H1 (cell line): ENCODE measurements at regions not wholly inside any gene's neighbourhood (a gene's known extent, or its start where the extent isn't known, plus 50 kb on each side); places are given as distances from the start of the nearest gene placed in this dataset.

Experiments
- CTCF ChIA-PET: fragments of 300-600 bp; sonication (Branson Sonifier 250); formaldehyde crosslinking; loops from one replicate; lab custom pipeline; 2021; ENCODE audit not compliant: partially characterized antibody; lab: Charles Lee
- POLR2A ChIA-PET: fragments of 300-600 bp; sonication (Branson Sonifier 250); formaldehyde crosslinking; loops from one replicate; lab custom pipeline; 2021; ENCODE audit warnings: inconsistent platforms; ENCODE audit not compliant: partially characterized antibody; lab: Charles Lee
- DNase-seq, 2 experiments: peaks; one replicate each; pipeline versions ENCODE4 v3.0.0 to v3.0.0-alpha.2; 2010 to 2022; ENCODE audit warnings: low spot score in 2 of 2, low read depth in 1 of 2, mixed read lengths in 1 of 2
- FAIRE-seq: peaks from 2 replicates; lab custom pipeline; 2011; peaks lifted over from hg19 to GRCh38; lab: Jason Lieb, UNC
- H2AFZ ChIP-seq: 2 replicates; pipeline ENCODE4 v1.8.1; 2012; ENCODE audit warnings: low read length, inconsistent platforms
- H2AK5ac ChIP-seq: 2 replicates; pipeline ENCODE4 v1.6.1; 2013; ENCODE audit warnings: low read depth, low read length
- H2BK120ac ChIP-seq: replicated peaks from 2 replicates; pipeline ENCODE3; 2013; ENCODE audit warnings: low read depth, low read length, inconsistent platforms
- H2BK12ac ChIP-seq: 2 replicates; pipeline ENCODE4 v1.6.1; 2013; ENCODE audit warnings: low read depth, low read length
- H2BK15ac ChIP-seq: 2 replicates; pipeline ENCODE4 v1.6.1; 2013; ENCODE audit warnings: low read length
- H2BK20ac ChIP-seq: 2 replicates; pipeline ENCODE4 v1.6.1; 2013; ENCODE audit warnings: low read length
- H2BK5ac ChIP-seq: 2 replicates; pipeline ENCODE4 v1.6.1; 2013; ENCODE audit warnings: low read depth, low read length
- H3K14ac ChIP-seq: 2 replicates; pipeline ENCODE4 v1.6.1; 2013; ENCODE audit warnings: inconsistent platforms; ENCODE audit not compliant: insufficient read length
- H3K18ac ChIP-seq: 2 replicates; pipeline ENCODE4 v1.6.1; 2013; ENCODE audit warnings: low read length; ENCODE audit errors: extremely low read depth
- H3K23ac ChIP-seq: 2 replicates; pipeline ENCODE4 v1.6.1; 2013; ENCODE audit warnings: inconsistent platforms; ENCODE audit not compliant: insufficient read length
- H3K23me2 ChIP-seq: 2 replicates; pipeline ENCODE4 v1.6.1; 2013; ENCODE audit warnings: low read depth, low read length
- H3K27ac ChIP-seq: 2 replicates; pipeline ENCODE4 v1.6.1; 2011; ENCODE audit warnings: low read depth, low read length, inconsistent platforms
- H3K27me3 ChIP-seq, 4 experiments: replicated peaks in 1 of 4; 1 replicate in 1 of 4; 2 replicates in 3 of 4; pipeline versions ENCODE4 v1.6.1 to v1.8.1; 2011 to 2013; ENCODE audit warnings: low read length in 3 of 4, mild to moderate bottlenecking in 3 of 4, inconsistent platforms in 2 of 4, mixed read lengths in 2 of 4, moderate library complexity in 1 of 4; ENCODE audit not compliant: control insufficient read depth in 3 of 4, insufficient read depth in 3 of 4; ENCODE audit errors: extremely low read depth in 1 of 4
- H3K36me3 ChIP-seq, 4 experiments: 2 replicates each; pipeline versions ENCODE4 v1.6.1 to v1.8.1; 2011 to 2013; ENCODE audit warnings: mild to moderate bottlenecking in 4 of 4, low read length in 3 of 4, moderate library complexity in 2 of 4, control low read depth in 1 of 4, inconsistent platforms in 1 of 4; ENCODE audit not compliant: insufficient read depth in 4 of 4, control insufficient read depth in 2 of 4
- H3K4ac ChIP-seq: replicated peaks from 2 replicates; pipeline ENCODE3; 2013; ENCODE audit warnings: low read length, low read depth, mixed read lengths, inconsistent platforms; ENCODE audit not compliant: insufficient read length
- H3K4me1 ChIP-seq, 4 experiments: replicated peaks in 1 of 4; 1 replicate in 1 of 4; 2 replicates in 3 of 4; pipeline versions ENCODE4 v1.6.1 to v1.8.1; 2011 to 2013; ENCODE audit warnings: low read length in 3 of 4, inconsistent platforms in 2 of 4, mixed read lengths in 1 of 4; ENCODE audit not compliant: insufficient read depth in 4 of 4, control insufficient read depth in 3 of 4
- H3K4me2 ChIP-seq, 2 experiments: 2 replicates each; pipeline versions ENCODE4 v1.6.1 to v1.8.1; 2011 to 2013; ENCODE audit warnings: low read depth in 2 of 2, low read length in 2 of 2, control low read depth in 1 of 2, inconsistent platforms in 1 of 2, mild to moderate bottlenecking in 1 of 2; ENCODE audit not compliant: insufficient read depth in 1 of 2
- H3K4me3 ChIP-seq, 4 experiments: fragments of 200-600, 300-600 bp in 1 of 4; sonication (generic), shearing (Covaris generic), sonication (Bioruptor Twin) in 1 of 4; 2 replicates each; pipeline versions ENCODE4 v1.5.1 to v1.8.1; 2011 to 2016; ENCODE audit warnings: low read length in 4 of 4, low read depth in 3 of 4, control low read depth in 2 of 4, inconsistent platforms in 2 of 4, mild to moderate bottlenecking in 2 of 4, mixed read lengths in 1 of 4, moderate library complexity in 1 of 4; ENCODE audit not compliant: insufficient read depth in 2 of 4; ENCODE audit errors: extremely low read depth in 1 of 4
- H3K56ac ChIP-seq: replicated peaks from 2 replicates; pipeline ENCODE3; 2013; ENCODE audit warnings: low read depth, mild to moderate bottlenecking, mixed read lengths, low read length, inconsistent platforms; ENCODE audit not compliant: insufficient read length
- H3K79me1 ChIP-seq: 2 replicates; pipeline ENCODE4 v1.6.1; 2013; ENCODE audit warnings: low read depth, low read length, control low read depth
- H3K79me2 ChIP-seq, 2 experiments: 2 replicates each; pipeline versions ENCODE4 v1.6.1 to v1.8.1; 2012 to 2013; ENCODE audit warnings: low read length in 2 of 2, mild to moderate bottlenecking in 2 of 2, inconsistent platforms in 1 of 2; ENCODE audit not compliant: insufficient read depth in 2 of 2, control insufficient read depth in 1 of 2
- H3K9ac ChIP-seq, 4 experiments: replicated peaks in 1 of 4; 1 replicate in 1 of 4; 2 replicates in 3 of 4; pipeline versions ENCODE4 v1.6.1 to v1.8.1; 2011 to 2013; ENCODE audit warnings: low read depth in 3 of 4, low read length in 3 of 4, control low read depth in 2 of 4, mild to moderate bottlenecking in 2 of 4, moderate library complexity in 2 of 4, inconsistent platforms in 1 of 4; ENCODE audit errors: extremely low read depth in 1 of 4
- H3K9me3 ChIP-seq, 2 experiments: 2 replicates each; pipeline versions ENCODE4 v1.6.1 to v1.8.1; 2012 to 2013; ENCODE audit warnings: mild to moderate bottlenecking in 2 of 2, moderate library complexity in 2 of 2, control low read depth in 1 of 2, inconsistent platforms in 1 of 2, low read depth in 1 of 2, low read length in 1 of 2, mixed read lengths in 1 of 2; ENCODE audit not compliant: insufficient read depth in 2 of 2
- H4K20me1 ChIP-seq, 2 experiments: replicated peaks in 1 of 2; 2 replicates each; pipeline versions ENCODE3 to v1.8.1; 2011 to 2013; ENCODE audit warnings: inconsistent platforms in 2 of 2, low read length in 2 of 2, mild to moderate bottlenecking in 1 of 2; ENCODE audit not compliant: insufficient read depth in 2 of 2, control insufficient read depth in 1 of 2
- H4K5ac ChIP-seq: 2 replicates; pipeline ENCODE4 v1.6.1; 2013; ENCODE audit warnings: low read length, low read depth, mixed read lengths, inconsistent platforms; ENCODE audit not compliant: insufficient read length
- H4K8ac ChIP-seq: 2 replicates; pipeline ENCODE4 v1.8.0; 2013; ENCODE audit warnings: mild to moderate bottlenecking, moderate library complexity, low read length, inconsistent platforms; ENCODE audit not compliant: insufficient read depth; ENCODE audit errors: extremely low read depth
- H4K91ac ChIP-seq: replicated peaks from 2 replicates; pipeline ENCODE3; 2013; ENCODE audit warnings: low read length, mixed read lengths, inconsistent platforms; ENCODE audit not compliant: insufficient read length
- ATF3 ChIP-seq: IDR thresholded peaks from 2 replicates; pipeline ENCODE4 v1.6.1; 2011; ENCODE audit warnings: low read depth, mild to moderate bottlenecking, low read length; ENCODE audit not compliant: insufficient read depth
- GABPA ChIP-seq: IDR thresholded peaks from 2 replicates; pipeline ENCODE4 v1.6.1; 2011; ENCODE audit warnings: mild to moderate bottlenecking, low read length, moderate library complexity, borderline replicate concordance; ENCODE audit not compliant: insufficient read depth
- KDM1A ChIP-seq: fragments of 200-600, 300-600 bp; sonication (generic); IDR thresholded peaks from 2 replicates; pipeline ENCODE4 v1.7.1; 2016; ENCODE audit warnings: mild to moderate bottlenecking, low read length, borderline replicate concordance
- POU5F1 ChIP-seq: IDR thresholded peaks from 2 replicates; pipeline ENCODE4 v1.6.1; 2011; ENCODE audit warnings: low read depth, mild to moderate bottlenecking, low read length, moderate library complexity
- RAD21 ChIP-seq, 2 experiments: IDR thresholded peaks in 1 of 2; conservative IDR thresholded peaks in 1 of 2; 2 replicates each; pipeline ENCODE4 v1.6.1; 2011; ENCODE audit warnings: low read depth in 2 of 2, low read length in 2 of 2, improper control_type of control experiment in 1 of 2, inconsistent platforms in 1 of 2, mild to moderate bottlenecking in 1 of 2, moderate library complexity in 1 of 2
- SIN3A ChIP-seq, 2 experiments: IDR thresholded peaks in 1 of 2; conservative IDR thresholded peaks in 1 of 2; 2 replicates each; pipeline ENCODE4 v1.6.1; 2011 to 2012; ENCODE audit warnings: low read length in 2 of 2, improper control_type of control experiment in 1 of 2, low read depth in 1 of 2, mild to moderate bottlenecking in 1 of 2
- SIX5 ChIP-seq: IDR thresholded peaks from 2 replicates; pipeline ENCODE4 v1.6.1; 2011; ENCODE audit warnings: mild to moderate bottlenecking, low read depth, low read length
- SUZ12 ChIP-seq: fragments of 200-600 bp; sonication (generic); IDR thresholded peaks from 2 replicates; pipeline ENCODE4 v1.6.1; 2012; ENCODE audit warnings: mild to moderate bottlenecking, inconsistent platforms, low read length, moderate library complexity, mixed read lengths
- TBP ChIP-seq: IDR thresholded peaks from 2 replicates; pipeline ENCODE4 v1.6.1; 2011; ENCODE audit warnings: low read depth, low read length, improper control_type of control experiment
- TEAD4 ChIP-seq: IDR thresholded peaks from 2 replicates; pipeline ENCODE4 v1.6.1; 2012; ENCODE audit warnings: low read depth, low read length, inconsistent platforms, mixed read lengths
- USF2 ChIP-seq: IDR thresholded peaks from 2 replicates; pipeline ENCODE4 v1.6.1; 2011; ENCODE audit warnings: low read length, improper control_type of control experiment
- YY1 ChIP-seq: IDR thresholded peaks from 2 replicates; pipeline ENCODE4 v1.6.1; 2011; ENCODE audit warnings: low read depth, mild to moderate bottlenecking, low read length
- WGBS, 2 experiments: shearing (Covaris generic) in 1 of 2; methylation state at CpG; one replicate each; pipeline versions ENCODE4 v1.1.6 to v1.1.7; 2013 to 2015; ENCODE audit warnings: low lambda C conversion rate in 2 of 2, mixed read lengths in 2 of 2, inconsistent platforms in 1 of 2, low coverage in 1 of 2, missing lambda C conversion rate in 1 of 2; ENCODE audit not compliant: insufficient replicate concordance in 2 of 2, insufficient coverage in 1 of 2, insufficient read length in 1 of 2; ENCODE audit errors: extremely low coverage in 1 of 2, missing lambda C conversion rate in 1 of 2; 5-methylcytosine and 5-hydroxymethylcytosine counted together

GRCh38 chr10:62479523-62479922, 105.4 kb downstream of the ZNF365 start:
- Histone ChIP-seq H4K8ac (no peak overlapping the region), H4K91ac (no peak overlapping the region), H2AK5ac (no peak overlapping the region), H2BK12ac (no peak overlapping the region), H3K23ac (no peak overlapping the region), H3K27me3 (no peaks in the 10 kb centered on the region), H3K79me1 (no peaks in the 10 kb centered on the region), H3K9ac (no peak overlapping the region), H4K5ac (no peak overlapping the region), H3K18ac (no peak overlapping the region), H3K79me2 (no peaks in the 10 kb centered on the region), H3K36me3 (no peaks in the 10 kb centered on the region), H3K4me1 (no peaks in the 10 kb centered on the region), H2AFZ (no peak overlapping the region), H2BK120ac (no peak overlapping the region), H3K4ac (no peak overlapping the region), H2BK15ac (no peak overlapping the region), H3K9me3 (no peaks in the 10 kb centered on the region), H2BK5ac (no peak overlapping the region), H4K20me1 (no peaks in the 10 kb centered on the region), H3K4me3 (no peak overlapping the region), H3K27ac (no peak overlapping the region), H3K56ac (no peak overlapping the region), H3K4me2 (no peak overlapping the region), H2BK20ac (no peak overlapping the region), H3K23me2 (no peaks in the 10 kb centered on the region), H3K14ac (no peak overlapping the region)
- ChIA-PET POLR2A (no interaction called here), CTCF (interaction anchor here (0.7 kb wide), 1 partner anchor 75 kb away, joined by 3 read pairs; no protein-coding TSS in a partner anchor)
- FAIRE-seq (no peak), DNase-seq (no peak)
- WGBS, 2 experiments, result 92% methylated on average over 4 of the region's 4 CpGs; no CpG with 5 or more reads in 1 of the 2 experiments
- TF ChIP-seq TBP (no peak), TEAD4 (no peak), SUZ12 (no peak), SIX5 (no peak), SIN3A (conservative IDR thresholded peaks at IDR 0.05 in 1 of 2, IDR thresholded peaks at IDR 0.05 in 1 of 2; ENCODE audit: low read depth in 1 of 2, low read length in 2 of 2) (no peak), GABPA (no peak), USF2 (no peak), ATF3 (no peak), POU5F1 (no peak), YY1 (no peak), KDM1A (no peak), RAD21 (IDR thresholded peaks at IDR 0.05 in 1 of 2, conservative IDR thresholded peaks at IDR 0.05 in 1 of 2; ENCODE audit: low read depth in 2 of 2, low read length in 2 of 2) (no peak)
